ENCODE measurements at regions not wholly inside any gene's neighbourhood (a gene's known extent, or its start where the extent isn't known, plus 50 kb on each side); places are given as distances from the start of the nearest gene placed in this dataset.

DNA sequence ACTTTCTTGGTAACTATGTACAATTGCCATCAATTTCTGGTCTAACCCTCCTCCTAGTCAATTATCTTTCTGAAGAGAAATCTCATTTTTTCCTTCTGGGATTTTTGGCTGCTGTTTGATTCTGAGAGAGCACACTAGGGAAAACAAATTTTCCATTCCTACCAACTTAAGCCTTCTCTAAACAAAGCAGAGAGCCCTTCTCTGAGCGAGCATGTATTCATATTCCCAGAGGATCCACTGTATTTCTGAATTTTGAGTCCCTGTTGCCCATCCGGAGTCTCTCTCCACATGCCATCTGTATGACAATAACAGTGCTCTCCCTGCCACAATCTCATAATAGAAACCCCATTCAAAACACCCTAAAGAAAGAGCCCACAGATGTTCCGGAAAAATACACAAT is 78.5 kb downstream of the MAIP1 start:
- TF ChIP-seq CTCF (conservative IDR thresholded peaks at IDR 0.05; ENCODE audit: low read depth, low read length) (no peak), EZH2 (IDR thresholded peaks at IDR 0.05; ENCODE audit: low read length, unreplicated experiment) (no peak)
